ENCODE measurements at regions not wholly inside any gene's neighbourhood (a gene's known extent, or its start where the extent isn't known, plus 50 kb on each side); places are given as distances from the start of the nearest gene placed in this dataset.

DNA sequence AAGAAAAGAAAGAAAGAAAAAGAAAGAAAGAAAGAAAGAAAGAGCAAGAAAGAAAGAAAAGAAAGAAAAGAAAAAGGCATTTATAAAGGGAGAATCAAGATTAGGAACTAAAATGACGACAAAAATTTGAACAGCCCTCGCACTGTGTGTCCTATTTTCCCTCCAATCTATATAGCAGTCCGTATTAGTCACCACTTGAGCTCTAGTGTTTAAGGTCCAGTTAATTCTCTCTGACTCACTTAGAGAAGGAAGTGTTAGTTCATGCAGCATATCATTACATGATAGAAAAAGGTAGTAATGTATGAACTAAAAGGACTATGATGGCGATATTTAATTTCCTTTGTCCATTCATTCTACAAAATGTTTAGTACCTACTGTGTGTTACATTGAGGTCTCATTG is 122.7 kb downstream of the CBLL2 start:
- no peak for DNase-seq (ENCODE audit: low read depth in 3 of 3)

DNA sequence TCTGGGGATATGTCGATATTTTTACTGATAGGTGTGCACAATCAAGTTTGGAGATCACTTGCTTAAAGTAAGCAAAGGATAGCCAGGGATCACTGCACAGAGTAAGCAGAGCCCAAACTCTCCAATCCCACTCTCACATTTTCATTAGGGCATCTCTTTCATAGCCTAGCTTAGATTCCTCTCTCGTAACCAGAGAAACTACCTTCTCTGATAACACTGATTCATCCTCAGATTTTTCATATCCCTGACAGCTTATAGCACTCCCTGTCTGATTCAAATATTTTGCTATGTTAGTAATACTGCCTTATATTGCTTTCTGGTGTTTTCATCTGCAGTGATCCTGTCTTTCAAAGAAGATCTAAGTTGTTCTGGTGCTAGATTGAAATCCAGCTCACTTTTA is 123.7 kb downstream of the CBLL2 start:
- no peak for DNase-seq (ENCODE audit: low read depth in 3 of 3)

DNA sequence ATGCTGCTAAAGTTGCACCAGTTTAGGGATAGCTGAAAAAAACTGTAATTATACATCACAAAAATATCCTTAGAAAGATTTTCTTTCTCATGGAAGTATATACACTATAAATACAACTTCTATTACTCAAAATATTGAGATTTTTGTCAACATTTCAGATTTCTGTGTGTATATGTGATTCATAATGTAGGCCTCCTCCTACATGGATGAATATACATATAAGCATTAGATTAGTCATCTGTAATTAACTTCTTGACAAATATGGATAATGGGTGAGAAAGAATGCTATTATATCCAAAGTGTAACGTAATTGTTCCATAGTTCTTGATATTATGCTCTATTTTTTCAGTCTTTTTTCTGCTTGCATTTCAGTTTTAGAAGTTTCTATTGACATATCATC is 124.9 kb downstream of the CBLL2 start:
- no peak for DNase-seq (ENCODE audit: low read depth in 3 of 3)

GRCh38 chrX:22399437-22400192 is 126.9 kb downstream of the CBLL2 start:
- no peak for DNase-seq (ENCODE audit: low read depth in 3 of 3)

- no peak for DNase-seq (ENCODE audit: low read depth in 3 of 3)
These were observed 131.6 kb downstream of the CBLL2 start for GRCh38 chrX:22404297-22404696.

DNA sequence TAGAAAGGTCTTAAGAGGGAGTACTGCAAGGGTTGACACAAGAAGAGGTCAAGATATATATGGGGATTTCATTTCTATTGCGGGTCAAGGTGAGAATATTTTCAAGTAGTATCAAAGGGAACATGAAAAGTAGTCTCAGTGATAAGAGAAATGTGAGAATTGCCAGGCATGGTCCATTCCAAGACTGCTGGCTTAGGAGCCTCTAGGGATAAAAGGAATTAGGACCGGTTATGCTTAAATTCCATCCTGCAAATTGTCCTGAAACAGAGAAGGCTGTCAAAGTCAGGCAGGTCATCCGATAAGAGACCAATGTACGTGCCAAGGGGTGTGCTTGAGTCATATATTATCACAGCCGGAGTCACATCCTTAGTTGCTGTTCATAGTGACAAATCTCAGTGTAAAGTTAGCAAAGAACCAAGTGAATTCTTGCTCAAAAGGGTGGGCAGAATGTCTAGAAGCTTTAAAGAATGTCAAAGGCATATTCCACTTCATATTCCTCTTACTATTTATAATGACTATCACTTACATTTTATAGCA is 133.6 kb downstream of the CBLL2 start:
- DNase-seq (ENCODE audit: low read depth in 3 of 3), result no peak

DNA sequence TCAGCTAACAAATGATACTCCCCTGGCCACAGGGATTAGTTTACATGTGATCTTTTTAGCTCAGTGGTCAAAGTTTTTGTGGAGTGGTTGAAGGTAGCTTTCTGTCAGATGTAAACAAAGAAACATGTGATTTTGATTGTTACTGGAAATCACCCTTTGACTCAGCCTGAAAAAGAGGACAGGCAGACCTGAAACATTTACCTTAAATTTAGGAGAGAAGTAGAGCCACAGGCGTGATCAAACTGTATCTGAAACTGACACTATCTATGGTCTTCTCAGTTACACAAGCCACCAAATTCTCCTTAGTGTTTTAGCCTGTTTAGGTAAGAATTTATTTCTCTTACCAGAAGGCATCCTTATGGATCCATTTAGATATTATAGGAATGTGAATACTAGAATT is 136.7 kb downstream of the CBLL2 start:
- no peak for DNase-seq (ENCODE audit: low read depth in 3 of 3)

DNA sequence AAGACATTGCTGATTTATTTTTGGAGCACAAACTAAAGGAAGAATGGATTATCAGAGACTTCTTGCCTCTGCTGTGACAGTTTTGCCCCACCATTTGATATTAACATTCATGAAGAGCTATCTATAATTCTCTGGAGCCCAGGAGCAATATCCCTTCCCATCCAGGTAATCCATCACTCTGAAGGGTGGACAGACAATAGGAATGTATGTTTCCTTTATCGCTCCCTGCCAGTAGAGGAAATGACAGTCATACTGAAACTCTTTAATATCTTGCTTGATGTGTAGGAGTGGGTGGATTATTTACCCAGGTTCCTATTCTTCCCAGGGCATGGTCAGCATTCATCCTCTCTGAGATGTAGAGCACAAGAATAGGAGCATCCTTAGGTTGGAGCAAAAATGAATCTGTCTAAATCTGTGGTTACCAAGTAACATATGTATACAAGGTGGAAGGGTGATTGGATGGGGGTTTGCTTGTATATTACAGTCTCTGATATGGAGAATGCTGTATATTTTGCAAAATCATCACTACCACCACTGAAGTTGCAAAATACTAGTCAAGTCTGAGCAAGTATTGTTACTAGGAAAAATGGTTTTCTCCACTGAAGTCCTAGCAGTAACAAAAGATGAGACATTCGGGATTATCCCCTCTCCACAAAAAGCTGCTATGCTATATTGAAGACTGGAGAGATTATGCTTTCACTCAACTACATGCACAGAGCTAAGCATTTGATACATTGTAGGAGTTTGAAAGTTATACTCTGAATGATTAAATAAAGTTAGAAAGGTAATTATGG is 151.6 kb downstream of the CBLL2 start:
- DNase-seq (ENCODE audit: low read depth in 3 of 3), result no peak

GRCh38 chrX:22424919-22425318 is 152.2 kb downstream of the CBLL2 start:
- DNase-seq (ENCODE audit: low read depth in 3 of 3), result no peak

DNA sequence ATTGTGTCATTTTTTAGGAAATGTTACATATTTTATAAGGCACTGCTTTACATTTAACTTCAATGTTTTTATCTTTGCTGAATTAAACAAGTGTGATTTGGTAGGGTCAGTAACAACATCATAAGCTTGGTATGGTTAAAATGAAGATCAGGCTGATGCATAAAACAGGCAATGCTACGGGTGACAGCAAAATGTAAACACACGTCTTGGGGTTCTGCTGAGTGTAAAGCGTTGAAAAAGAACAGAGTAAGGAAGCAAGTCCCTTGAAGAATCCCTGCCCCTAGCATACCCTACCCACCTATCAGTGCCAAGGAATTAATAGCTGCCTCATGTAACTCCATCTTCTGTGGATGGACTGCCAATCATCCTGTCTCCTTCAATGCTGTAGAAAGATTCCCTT is 157.0 kb downstream of the CBLL2 start:
- no peak for DNase-seq (ENCODE audit: low read depth in 3 of 3)

GRCh38 chrX:22430701-22431100 is 158.0 kb downstream of the CBLL2 start:
- no peak for DNase-seq (ENCODE audit: low read depth in 3 of 3)

DNA sequence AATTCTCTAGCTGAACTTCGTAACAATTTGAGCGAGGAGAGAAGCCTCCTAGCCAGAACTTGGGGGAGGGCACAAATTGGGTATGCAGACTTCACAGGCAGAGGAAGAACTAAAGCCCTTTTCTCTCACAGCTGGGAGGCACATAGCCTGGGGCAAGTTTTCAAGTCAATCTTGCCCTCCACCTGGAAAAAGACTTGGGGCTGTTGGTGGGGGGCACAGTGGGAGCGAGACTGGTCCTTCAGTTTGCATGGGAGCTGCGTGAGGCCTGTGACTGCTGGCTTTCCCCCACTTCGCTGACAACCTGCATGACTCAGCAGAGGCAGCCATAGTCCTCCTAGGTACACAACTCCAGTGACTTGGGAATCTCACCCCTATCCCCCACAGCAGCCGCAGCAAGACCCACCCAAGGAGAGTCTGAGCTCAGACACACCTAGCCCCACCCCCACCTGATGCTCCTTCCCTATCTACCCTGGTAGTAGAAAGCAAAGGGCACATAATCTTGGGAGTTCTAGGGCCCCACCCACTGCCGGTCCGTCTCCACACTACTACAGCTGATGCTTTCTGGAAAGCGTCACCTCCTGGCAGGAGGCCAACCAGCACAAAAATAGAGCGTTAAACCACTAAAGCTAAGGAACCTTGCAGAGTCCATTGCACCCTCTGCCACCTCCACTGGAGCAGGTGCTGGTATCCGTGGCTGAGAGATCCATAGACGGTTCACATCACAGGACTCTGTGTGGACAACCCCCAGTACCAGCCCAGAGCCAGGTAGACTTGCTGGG is 160.8 kb downstream of the CBLL2 start:
- no peak for DNase-seq (ENCODE audit: low read depth in 3 of 3)

DNA sequence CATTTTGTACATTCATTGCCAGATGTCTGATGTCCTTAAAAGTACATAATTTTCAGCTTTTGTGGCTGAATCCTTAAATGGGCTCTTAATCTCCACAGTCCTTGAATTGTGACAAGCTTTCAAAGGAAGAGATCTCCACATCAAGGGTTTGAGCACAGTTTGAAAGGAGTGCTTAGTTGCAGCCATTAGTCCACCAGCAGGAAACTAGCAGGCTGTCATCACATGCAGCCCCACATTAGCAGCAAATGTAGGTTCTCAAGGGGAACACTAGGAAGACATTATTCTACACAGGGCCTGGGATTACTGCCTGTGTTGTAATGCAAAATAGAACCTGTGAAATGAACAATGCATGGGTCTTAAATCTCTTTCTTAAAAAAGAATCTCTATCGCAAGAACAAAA is 173.2 kb downstream of the CBLL2 start:
- DNase-seq (ENCODE audit: low read depth in 3 of 3), result no peak

GRCh38 chrX:22462959-22463358 is 190.2 kb downstream of the CBLL2 start:
- DNase-seq (ENCODE audit: low read depth in 3 of 3), result no peak

DNA sequence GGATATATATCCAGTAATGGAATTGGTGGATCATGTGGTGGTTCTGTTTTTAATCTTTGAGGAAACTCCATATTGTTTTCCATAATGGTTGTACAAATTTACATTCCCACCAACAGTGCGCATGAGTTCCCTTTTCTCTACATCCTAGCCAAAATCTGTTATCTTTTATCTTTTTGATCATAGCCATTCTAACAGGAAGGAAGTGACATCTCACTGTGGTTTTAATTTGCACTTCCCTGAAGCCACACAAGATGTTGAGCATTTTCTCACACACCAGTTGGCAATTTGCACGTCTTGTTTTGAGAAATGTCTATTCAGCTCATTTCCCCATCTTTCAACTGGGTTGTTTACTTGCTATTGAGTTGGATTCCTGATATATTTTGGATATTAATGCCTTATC is 194.9 kb downstream of the CBLL2 start:
- no peak for DNase-seq (ENCODE audit: low read depth in 3 of 3)

GRCh38 chrX:22481436-22481835 is 208.7 kb downstream of the CBLL2 start:
- DNase-seq (ENCODE audit: low read depth in 3 of 3), result no peak

DNA sequence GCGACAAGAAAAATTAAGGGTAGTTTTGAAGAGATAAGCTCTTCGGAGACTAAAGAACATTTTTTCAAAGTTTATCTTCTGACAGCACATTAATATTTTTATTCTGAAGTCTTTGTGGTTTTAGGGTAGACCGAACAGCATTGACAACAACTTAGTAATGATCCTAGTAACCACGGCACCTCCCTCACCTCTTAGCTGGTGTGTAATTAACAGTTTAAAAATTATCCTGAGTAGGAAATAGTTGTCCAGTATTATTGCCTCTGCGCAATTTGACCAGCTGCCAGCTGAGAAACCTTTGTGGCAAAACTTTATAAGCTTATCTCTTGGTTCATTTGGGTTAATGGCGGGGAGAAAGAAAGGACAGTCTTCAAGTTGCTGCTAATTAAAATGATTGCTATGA is 213.6 kb downstream of the CBLL2 start:
- no peak for DNase-seq (ENCODE audit: low read depth in 3 of 3)

- no peak for DNase-seq (ENCODE audit: low read depth in 3 of 3)
These were observed 244.2 kb downstream of the CBLL2 start for GRCh38 chrX:22516893-22517292.

- no peak for DNase-seq (ENCODE audit: low read depth in 3 of 3)
These were observed 247.6 kb downstream of the CBLL2 start for GRCh38 chrX:22520128-22520828.

- no peak for DNase-seq (ENCODE audit: low read depth in 3 of 3)
These were observed 253.6 kb downstream of the CBLL2 start for GRCh38 chrX:22526339-22526738.

DNA sequence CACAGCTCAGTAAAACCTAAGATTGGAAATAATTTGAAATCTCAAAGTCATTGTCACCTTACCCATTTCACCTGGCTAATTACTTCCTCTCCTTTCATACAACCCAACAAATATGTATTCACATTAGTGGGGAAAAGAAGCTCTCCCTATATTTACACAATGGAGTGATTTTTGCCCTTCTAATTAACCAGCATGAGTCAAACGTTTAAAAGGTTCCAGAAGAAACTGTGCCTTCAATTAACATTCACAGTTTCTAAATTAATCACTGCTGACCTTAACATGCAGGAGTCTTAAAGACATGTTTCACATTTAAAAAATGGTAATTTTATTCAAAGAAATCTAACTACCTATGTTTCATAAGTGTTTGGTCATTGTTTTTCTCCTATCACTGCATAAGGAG is 254.6 kb downstream of the CBLL2 start:
- DNase-seq (ENCODE audit: low read depth in 3 of 3), result no peak

- no peak for DNase-seq (ENCODE audit: low read depth in 3 of 3)
These were observed 261.2 kb downstream of the CBLL2 start for GRCh38 chrX:22533898-22534297.

Measured in stimulated activated CD4-positive, alpha-beta T cell treated with anti-CD3 and anti-CD28 coated beads, TNF-alpha, amount 100 ng/mL, for 48 hours (primary cell).